HL-60 (cell line): ENCODE measurements at regions not wholly inside any gene's neighbourhood (a gene's known extent, or its start where the extent isn't known, plus 50 kb on each side); places are given as distances from the start of the nearest gene placed in this dataset.

Source experiments
- DNase-seq, 2 experiments: peaks; one replicate each; pipeline ENCODE4 v3.0.0-alpha.2; 2010 to 2020; ENCODE audit warnings: low read depth in 1 of 2, low spot score in 1 of 2
- H3K27ac ChIP-seq: fragments of 250-450 bp; sonication (Bioruptor Pico); replicated peaks from 2 replicates; pipeline ENCODE4 v1.5.1; 2020; ENCODE audit warnings: mild to moderate bottlenecking, moderate library complexity
- H3K27me3 ChIP-seq: fragments of 250-450 bp; sonication (Bioruptor Pico); 2 replicates; pipeline ENCODE4 v1.5.1; 2021; ENCODE audit warnings: mild to moderate bottlenecking, moderate library complexity; ENCODE audit not compliant: insufficient read depth, poor library complexity, severe bottlenecking
- H3K4me3 ChIP-seq: replicated peaks from 2 replicates; pipeline ENCODE4 v1.5.1; 2011; ENCODE audit warnings: mild to moderate bottlenecking, control low read depth, low read length; ENCODE audit not compliant: insufficient read depth
- GABPA ChIP-seq: IDR thresholded peaks from 2 replicates; pipeline ENCODE4 v1.6.1; 2012; ENCODE audit warnings: low read depth
- POLR2AphosphoS5 ChIP-seq: IDR thresholded peaks from 2 replicates; pipeline ENCODE4 v1.6.1; 2012; ENCODE audit warnings: low read depth
- REST ChIP-seq: IDR thresholded peaks from 2 replicates; pipeline ENCODE4 v1.6.1; 2012; ENCODE audit warnings: low read depth; ENCODE audit not compliant: insufficient replicate concordance
- SPI1 ChIP-seq: IDR thresholded peaks from 2 replicates; pipeline ENCODE4 v1.6.1; 2012; ENCODE audit warnings: low read depth, mild to moderate bottlenecking, borderline replicate concordance
- TF ChIP-seq, protein P1 (sequence below): IDR thresholded peaks from one replicate; pipeline ENCODE4 v1.5.1; 2011; ENCODE audit warnings: low read length, control low read depth, inconsistent platforms; ENCODE audit not compliant: insufficient read depth

DNA sequence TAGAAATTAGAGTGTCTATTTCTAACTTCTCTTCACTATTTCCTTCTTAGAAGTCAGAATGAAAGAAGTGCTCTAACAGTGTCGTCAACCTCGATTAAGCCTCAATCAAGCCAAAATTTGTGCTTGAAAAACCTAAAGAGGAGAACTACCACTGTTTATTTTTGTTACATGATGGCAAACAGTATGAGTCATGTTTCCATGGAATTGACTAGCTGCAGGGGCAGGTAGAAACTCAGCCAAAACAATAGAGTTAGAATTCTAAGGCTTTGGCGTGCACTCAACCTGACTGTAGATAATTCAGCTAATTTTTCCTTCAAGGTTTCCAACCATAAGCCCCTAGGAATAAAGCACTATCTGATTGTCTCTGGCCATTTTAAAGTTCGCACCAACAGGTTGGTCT lies 415.9 kb downstream of the ETS1 start:
- Histone ChIP-seq H3K27me3 (peaks cover 2% of the 10 kb centered on the region), H3K4me3 (no peak overlapping the region), H3K27ac (no peak overlapping the region)
- DNase-seq: no peak
- no peak for TF ChIP-seq REST
- no peak for TF ChIP-seq GABPA
- TF ChIP-seq POLR2AphosphoS5: no peak
- no peak for TF ChIP-seq SPI1
- TF ChIP-seq, protein P1, sequence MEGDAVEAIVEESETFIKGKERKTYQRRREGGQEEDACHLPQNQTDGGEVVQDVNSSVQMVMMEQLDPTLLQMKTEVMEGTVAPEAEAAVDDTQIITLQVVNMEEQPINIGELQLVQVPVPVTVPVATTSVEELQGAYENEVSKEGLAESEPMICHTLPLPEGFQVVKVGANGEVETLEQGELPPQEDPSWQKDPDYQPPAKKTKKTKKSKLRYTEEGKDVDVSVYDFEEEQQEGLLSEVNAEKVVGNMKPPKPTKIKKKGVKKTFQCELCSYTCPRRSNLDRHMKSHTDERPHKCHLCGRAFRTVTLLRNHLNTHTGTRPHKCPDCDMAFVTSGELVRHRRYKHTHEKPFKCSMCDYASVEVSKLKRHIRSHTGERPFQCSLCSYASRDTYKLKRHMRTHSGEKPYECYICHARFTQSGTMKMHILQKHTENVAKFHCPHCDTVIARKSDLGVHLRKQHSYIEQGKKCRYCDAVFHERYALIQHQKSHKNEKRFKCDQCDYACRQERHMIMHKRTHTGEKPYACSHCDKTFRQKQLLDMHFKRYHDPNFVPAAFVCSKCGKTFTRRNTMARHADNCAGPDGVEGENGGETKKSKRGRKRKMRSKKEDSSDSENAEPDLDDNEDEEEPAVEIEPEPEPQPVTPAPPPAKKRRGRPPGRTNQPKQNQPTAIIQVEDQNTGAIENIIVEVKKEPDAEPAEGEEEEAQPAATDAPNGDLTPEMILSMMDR: no peak

GRCh38 chr11:128165572-128165971 lies 421.8 kb downstream of the ETS1 start:
- peak; percentile 78; the same call in 1 of the 2 replicates for TF ChIP-seq SPI1
- no peak for TF ChIP-seq REST
- DNase-seq: peak in 1 of 2 experiments; percentile 6
- H3K4me3 ChIP-seq: no peak overlapping the region
- no peak overlapping the region for H3K27ac ChIP-seq
- peaks cover 2% of the 10 kb centered on the region for H3K27me3 ChIP-seq

DNA sequence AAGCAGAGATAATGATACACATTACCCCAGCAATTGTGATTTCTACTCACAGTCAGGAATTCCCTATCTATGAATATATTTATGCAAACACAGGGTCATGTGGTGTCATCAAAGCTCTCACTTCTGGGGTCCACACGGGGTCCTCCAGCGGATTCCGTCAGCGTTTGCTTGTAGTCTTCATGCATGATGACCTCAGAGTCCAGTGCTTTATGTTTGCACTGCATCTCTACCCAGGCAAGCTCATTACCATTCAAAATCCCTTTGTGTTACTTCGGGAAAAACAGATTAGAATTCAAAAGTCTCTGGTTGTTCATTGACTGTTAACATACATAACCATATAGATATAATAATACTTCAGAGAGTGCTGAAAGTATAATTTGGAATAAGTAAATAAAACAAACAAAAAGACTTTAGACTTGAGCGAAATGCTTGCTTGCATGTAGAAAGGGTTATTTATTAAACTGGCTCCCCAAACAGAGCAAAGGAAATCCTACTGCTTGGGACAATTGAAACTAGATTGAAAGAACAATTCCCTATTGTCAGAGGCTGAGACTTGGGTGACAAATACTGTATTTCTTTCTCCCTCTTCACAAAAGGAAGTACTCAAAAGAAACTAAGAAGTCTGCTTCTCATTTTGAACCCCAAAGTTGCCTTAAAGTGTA lies 423.1 kb downstream of the ETS1 start:
- no peak overlapping the region for H3K4me3 ChIP-seq
- DNase-seq: no peak
- TF ChIP-seq POLR2AphosphoS5: no peak
- no peak for TF ChIP-seq SPI1
- no peak for TF ChIP-seq GABPA
- TF ChIP-seq REST: no peak
- TF ChIP-seq, protein P1: no peak
- peaks cover 2% of the 10 kb centered on the region for H3K27me3 ChIP-seq
- no peak overlapping the region for H3K27ac ChIP-seq
